ENCODE measurements at regions not wholly inside any gene's neighbourhood (a gene's known extent, or its start where the extent isn't known, plus 50 kb on each side); places are given as distances from the start of the nearest gene placed in this dataset.
"Not testable (repeated sequence)": the region's sequence is repeated elsewhere in the genome, so short reads cannot be mapped to it uniquely, and the experiment has no call there.

DNA sequence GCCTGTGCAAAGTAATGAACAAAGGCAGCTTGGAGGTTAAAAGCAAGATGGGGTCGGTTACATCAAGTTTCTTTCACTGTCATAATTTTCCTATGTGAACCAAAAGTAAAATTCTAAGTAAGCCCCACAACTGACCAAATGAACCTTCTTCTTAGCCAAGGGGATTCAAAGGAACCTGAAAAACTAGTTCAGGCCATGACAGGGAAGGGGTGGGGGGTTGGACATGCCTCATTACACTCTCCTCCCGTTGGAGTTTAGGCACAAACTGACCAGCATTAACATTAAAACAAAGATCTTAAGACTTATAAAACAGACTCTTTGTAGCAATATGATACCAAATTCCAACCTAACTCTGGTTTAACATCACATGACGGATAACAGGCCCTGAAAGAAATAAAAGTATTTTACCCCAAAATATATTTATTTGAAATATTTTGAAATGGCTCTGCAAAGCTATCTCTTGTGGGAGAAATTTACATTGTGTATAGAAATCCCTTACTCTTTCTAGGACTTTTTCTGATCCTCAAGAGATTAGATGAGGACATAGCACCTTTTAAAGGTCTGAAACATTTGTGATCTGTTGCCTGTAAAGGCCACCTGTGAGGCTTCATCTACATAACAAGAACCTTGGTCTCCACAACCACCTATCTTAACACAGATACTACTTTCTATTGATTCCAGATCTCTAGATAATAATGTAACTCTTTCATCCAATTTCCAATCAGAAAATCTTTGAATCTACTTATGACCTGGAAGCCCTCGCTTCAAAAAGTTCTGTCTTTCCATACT, 1829.0 kb upstream of the MIR17HG start:
- DNase-seq (ENCODE audit: low read depth, low spot score): no peak
- Histone ChIP-seq H3K4me3 (replicated peaks in 1 of 2; ENCODE audit: low read depth in 1 of 2, low read length in 2 of 2) (no peak overlapping the region), H3K4me1 (ENCODE audit: control insufficient read depth in 1 of 2, insufficient read depth in 2 of 2, low read length in 2 of 2) (peaks cover 0 to 4% of the 10 kb centered on the region in 2 experiments; a peak in 1 of 4 replicates), H3K9me3 (ENCODE audit: control insufficient read depth in 1 of 2, insufficient read depth in 1 of 2, low read depth in 1 of 2, low read length in 2 of 2) (no peaks in the 10 kb centered on the region), H3K27ac (ENCODE audit: low read depth, low read length) (no peak overlapping the region), H2AFZ (ENCODE audit: low read depth, low read length, poor library complexity, severe bottlenecking) (no peak overlapping the region), H3K27me3 (ENCODE audit: insufficient read depth, low read length) (no peaks in the 10 kb centered on the region), H3K9ac (ENCODE audit: low read length) (no peak overlapping the region), H3K9me2 (ENCODE audit: insufficient read depth) (no peaks in the 10 kb centered on the region), H3K36me3 (ENCODE audit: control insufficient read depth in 1 of 2, insufficient read depth in 2 of 2, low read length in 2 of 2) (no peaks in the 10 kb centered on the region), H4K20me1 (ENCODE audit: insufficient read depth) (no peaks in the 10 kb centered on the region), H3K79me2 (ENCODE audit: insufficient read depth, low read length) (no peaks in the 10 kb centered on the region), H3K4me2 (ENCODE audit: low read length) (no peak overlapping the region)
- no TSS peak for BruUV-seq (replicated peaks)
- ChIA-PET RAD21 (ENCODE audit: low non-redundant PET in 1 of 2, low total read pairs in 2 of 2, uncharacterized antibody in 2 of 2, unreplicated experiment in 2 of 2) (no interaction called here), CTCF (no interaction called here), POLR2A (no interaction called here)
- intact Hi-C loops (cut with micrococcal nuclease): no loop called here
- TF ChIP-seq ELF1 (IDR thresholded peaks at IDR 0.05; ENCODE audit: borderline replicate concordance, low read depth) (no peak), ZFX (IDR thresholded peaks at IDR 0.05) (no peak)
- no peak for ATAC-seq

DNA sequence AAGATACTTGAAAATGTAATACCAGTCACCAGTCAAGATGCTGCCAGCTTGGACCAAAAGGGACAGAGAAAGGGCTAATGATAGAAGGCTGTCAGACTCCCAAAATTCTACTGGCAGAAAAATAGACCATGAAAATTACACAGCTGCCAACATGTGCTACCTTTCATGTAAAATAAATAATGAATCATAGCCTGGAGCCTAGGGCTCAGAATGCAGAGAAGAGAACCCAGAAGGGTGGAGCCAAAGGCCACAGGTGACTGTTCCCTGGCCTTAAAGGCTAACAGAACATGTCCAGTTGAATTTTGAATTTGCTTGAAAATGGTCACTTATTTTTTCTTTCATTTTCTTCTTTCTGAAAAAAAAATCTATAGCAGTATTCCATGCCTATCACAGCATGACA, 1827.0 kb upstream of the MIR17HG start:
- DNase-seq (ENCODE audit: low read depth, low spot score): no peak
- TF ChIP-seq RAD21 (IDR thresholded peaks at IDR 0.05; ENCODE audit: low read depth) (no peak), EZH2phosphoT487 (IDR thresholded peaks at IDR 0.05; ENCODE audit: borderline replicate concordance) (no peak), CEBPB (IDR thresholded peaks at IDR 0.05; ENCODE audit: low read depth) (no peak), CBX3 (IDR thresholded peaks at IDR 0.05; ENCODE audit: low read depth) (no peak), SP1 (IDR thresholded peaks at IDR 0.05; ENCODE audit: low read depth) (no peak), TCF7L2 (IDR thresholded peaks at IDR 0.05; ENCODE audit: borderline replicate concordance, extremely low read depth, insufficient read depth, insufficient read length) (no peak), EZH2 (IDR thresholded peaks at IDR 0.05) (no peak), ELF1 (IDR thresholded peaks at IDR 0.05; ENCODE audit: borderline replicate concordance, low read depth) (no peak), POLR2A (IDR thresholded peaks at IDR 0.05; ENCODE audit: borderline replicate concordance, extremely low read depth, insufficient read depth, insufficient read length) (no peak), YY1 (IDR thresholded peaks at IDR 0.05; ENCODE audit: extremely low read depth, insufficient replicate concordance, low read depth, low read length) (no peak), POLR2AphosphoS5 (IDR thresholded peaks at IDR 0.05; ENCODE audit: low read depth, low read length) (no peak), JUND (IDR thresholded peaks at IDR 0.05) (no peak), FOSL1 (IDR thresholded peaks at IDR 0.05; ENCODE audit: low read depth) (no peak), SIN3A (IDR thresholded peaks at IDR 0.05; ENCODE audit: low read depth) (no peak), ZFX (IDR thresholded peaks at IDR 0.05) (no peak)
- TF ChIP-seq, protein P1, sequence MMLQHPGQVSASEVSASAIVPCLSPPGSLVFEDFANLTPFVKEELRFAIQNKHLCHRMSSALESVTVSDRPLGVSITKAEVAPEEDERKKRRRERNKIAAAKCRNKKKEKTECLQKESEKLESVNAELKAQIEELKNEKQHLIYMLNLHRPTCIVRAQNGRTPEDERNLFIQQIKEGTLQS (IDR thresholded peaks at IDR 0.05): no peak
- TF ChIP-seq, protein P2, sequence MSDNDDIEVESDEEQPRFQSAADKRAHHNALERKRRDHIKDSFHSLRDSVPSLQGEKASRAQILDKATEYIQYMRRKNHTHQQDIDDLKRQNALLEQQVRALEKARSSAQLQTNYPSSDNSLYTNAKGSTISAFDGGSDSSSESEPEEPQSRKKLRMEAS (IDR thresholded peaks at IDR 0.05): no peak
- no peak for ATAC-seq
- Histone ChIP-seq H3K36me3 (ENCODE audit: control insufficient read depth in 1 of 2, insufficient read depth in 2 of 2, low read length in 2 of 2) (no peaks in the 10 kb centered on the region), H3K9me2 (ENCODE audit: insufficient read depth) (no peaks in the 10 kb centered on the region), H3K4me2 (ENCODE audit: low read length) (no peak overlapping the region), H3K4me3 (replicated peaks in 1 of 2; ENCODE audit: low read depth in 1 of 2, low read length in 2 of 2) (no peak overlapping the region), H3K9ac (ENCODE audit: low read length) (no peak overlapping the region), H3K27ac (ENCODE audit: low read depth, low read length) (no peak overlapping the region), H3K9me3 (ENCODE audit: control insufficient read depth in 1 of 2, insufficient read depth in 1 of 2, low read depth in 1 of 2, low read length in 2 of 2) (no peaks in the 10 kb centered on the region), H2AFZ (ENCODE audit: low read depth, low read length, poor library complexity, severe bottlenecking) (no peak overlapping the region), H3K27me3 (ENCODE audit: insufficient read depth, low read length) (no peaks in the 10 kb centered on the region), H4K20me1 (ENCODE audit: insufficient read depth) (no peaks in the 10 kb centered on the region), H3K4me1 (ENCODE audit: control insufficient read depth in 1 of 2, insufficient read depth in 2 of 2, low read length in 2 of 2) (no peaks in the 10 kb centered on the region), H3K79me2 (ENCODE audit: insufficient read depth, low read length) (no peaks in the 10 kb centered on the region)
- ChIA-PET RAD21 (ENCODE audit: low non-redundant PET in 1 of 2, low total read pairs in 2 of 2, uncharacterized antibody in 2 of 2, unreplicated experiment in 2 of 2) (no interaction called here), CTCF (no interaction called here), POLR2A (no interaction called here)
- intact Hi-C loops (cut with micrococcal nuclease): no loop called here
- no TSS peak for BruUV-seq (replicated peaks)

DNA sequence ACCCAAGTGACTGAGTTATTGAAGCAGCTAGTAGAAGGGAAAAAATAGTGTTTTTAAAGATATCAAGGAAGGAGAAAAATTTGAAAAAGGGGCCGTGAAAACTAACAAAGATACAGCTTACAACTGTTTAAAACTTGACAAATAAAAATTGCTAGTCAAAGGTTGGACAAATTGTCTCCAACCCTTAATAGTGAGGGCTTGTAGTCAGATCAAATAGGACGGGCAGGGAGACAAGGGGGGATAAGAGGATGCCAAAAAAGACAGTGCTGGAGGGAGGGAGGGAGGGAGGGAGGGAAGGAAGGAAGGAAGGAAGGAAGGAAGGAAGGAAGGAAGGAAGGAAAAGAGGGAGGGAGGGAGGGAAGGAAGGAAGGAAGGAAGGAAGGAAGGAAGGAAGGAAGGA, 1825.8 kb upstream of the MIR17HG start:
- ATAC-seq, CTCF ChIA-PET: not testable (repeated sequence)

More for the DNA sequence above, 1825.8 kb upstream of the MIR17HG start:
- H3K4me1 ChIP-seq (ENCODE audit: control insufficient read depth in 1 of 2, insufficient read depth in 2 of 2, low read length in 2 of 2); H3K9me2 ChIP-seq (ENCODE audit: insufficient read depth); H3K9ac ChIP-seq (ENCODE audit: low read length); H3K9me3 ChIP-seq (ENCODE audit: control insufficient read depth in 1 of 2, insufficient read depth in 1 of 2, low read depth in 1 of 2, low read length in 2 of 2); DNase-seq (ENCODE audit: low read depth, low spot score); H2AFZ ChIP-seq (ENCODE audit: low read depth, low read length, poor library complexity, severe bottlenecking); POLR2A ChIA-PET; H3K27me3 ChIP-seq (ENCODE audit: insufficient read depth, low read length); H3K4me2 ChIP-seq (ENCODE audit: low read length); BruUV-seq (replicated peaks); H4K20me1 ChIP-seq (ENCODE audit: insufficient read depth); H3K27ac ChIP-seq (ENCODE audit: low read depth, low read length); RAD21 ChIA-PET (ENCODE audit: low non-redundant PET in 1 of 2, low total read pairs in 2 of 2, uncharacterized antibody in 2 of 2, unreplicated experiment in 2 of 2); H3K4me3 ChIP-seq (replicated peaks in 1 of 2; ENCODE audit: low read depth in 1 of 2, low read length in 2 of 2); H3K79me2 ChIP-seq (ENCODE audit: insufficient read depth, low read length); intact Hi-C loops (cut with micrococcal nuclease); H3K36me3 ChIP-seq (ENCODE audit: control insufficient read depth in 1 of 2, insufficient read depth in 2 of 2, low read length in 2 of 2): not testable (repeated sequence)

Data from HCT116 (cell line).